GM18519 (cell line): ENCODE measurements at regions not wholly inside any gene's neighbourhood (a gene's known extent, or its start where the extent isn't known, plus 50 kb on each side); places are given as distances from the start of the nearest gene placed in this dataset.

Experiments
- ATAC-seq: cut with Tn5 transposase; IDR thresholded peaks from one replicate; pipeline ENCODE4 v1.9.1; 2021; ENCODE audit warnings: mild to moderate bottlenecking, moderate library complexity; ENCODE audit not compliant: unreplicated experiment, low FRiP score

DNA sequence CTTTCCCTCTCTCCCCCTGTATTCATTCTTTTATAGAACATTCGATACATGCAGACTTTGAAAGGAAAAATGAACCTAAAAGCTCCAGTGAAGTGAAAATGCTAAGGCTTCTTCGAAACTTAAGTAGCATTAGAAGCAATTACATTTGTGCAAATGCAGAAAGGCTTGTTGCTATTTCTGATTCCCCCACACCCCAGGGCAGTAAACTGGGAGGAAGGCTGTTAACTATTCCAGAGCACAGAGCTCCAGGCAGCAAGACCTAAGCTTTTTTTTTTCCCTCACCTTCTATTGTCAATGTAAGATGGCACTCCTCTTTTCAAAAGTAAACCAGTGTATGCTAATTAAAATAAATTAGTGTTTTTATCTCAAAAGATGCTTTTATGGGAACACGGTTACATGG is 448.9 kb upstream of the TBX3 start:
- no peak for ATAC-seq

DNA sequence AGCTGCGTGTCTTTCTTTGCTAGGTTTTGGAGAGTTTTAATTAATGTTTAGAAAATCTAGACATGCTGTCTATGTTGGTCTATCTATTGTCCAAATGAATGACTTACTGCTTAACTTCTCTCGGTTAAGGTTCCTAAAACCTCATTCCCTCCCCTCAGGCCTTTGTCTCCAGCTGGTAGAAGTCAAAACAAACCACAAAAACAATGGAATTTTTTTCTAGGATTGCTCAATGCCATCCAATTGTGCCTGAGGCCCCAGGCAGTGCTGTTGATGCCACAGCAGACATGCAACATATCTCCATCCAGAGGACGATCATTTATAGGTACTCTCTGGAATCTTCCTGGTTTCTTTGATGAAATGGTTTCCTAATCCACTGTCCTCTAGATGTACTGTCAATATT is 448.2 kb upstream of the TBX3 start:
- ATAC-seq: no peak

- ATAC-seq: no peak
These were observed 445.8 kb upstream of the TBX3 start for GRCh38 chr12:115129727-115130126.

DNA sequence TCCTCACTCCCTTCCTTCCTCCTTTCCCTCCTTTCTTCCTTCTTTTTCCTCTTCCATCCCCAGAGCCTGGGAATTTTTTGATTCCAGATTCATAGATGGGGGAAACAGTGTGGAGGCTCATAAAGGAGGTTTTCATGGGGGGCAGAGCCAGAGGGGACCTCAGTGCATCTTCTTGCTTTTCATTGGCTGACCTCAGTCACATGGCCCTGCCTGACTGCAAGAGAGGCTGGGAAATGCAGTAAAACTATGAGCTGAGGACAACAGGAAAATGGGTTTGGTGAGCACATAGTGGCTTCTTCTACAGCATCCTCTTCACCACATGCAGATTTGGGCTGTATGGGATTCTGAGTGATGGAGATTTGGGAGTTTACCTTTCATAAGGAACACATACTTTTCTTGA is 437.1 kb upstream of the TBX3 start:
- no peak for ATAC-seq

- ATAC-seq: no peak
These were observed 434.3 kb upstream of the TBX3 start for GRCh38 chr12:115118177-115118724.

GRCh38 chr12:115114140-115114539 is 430.2 kb upstream of the TBX3 start:
- no peak for ATAC-seq

DNA sequence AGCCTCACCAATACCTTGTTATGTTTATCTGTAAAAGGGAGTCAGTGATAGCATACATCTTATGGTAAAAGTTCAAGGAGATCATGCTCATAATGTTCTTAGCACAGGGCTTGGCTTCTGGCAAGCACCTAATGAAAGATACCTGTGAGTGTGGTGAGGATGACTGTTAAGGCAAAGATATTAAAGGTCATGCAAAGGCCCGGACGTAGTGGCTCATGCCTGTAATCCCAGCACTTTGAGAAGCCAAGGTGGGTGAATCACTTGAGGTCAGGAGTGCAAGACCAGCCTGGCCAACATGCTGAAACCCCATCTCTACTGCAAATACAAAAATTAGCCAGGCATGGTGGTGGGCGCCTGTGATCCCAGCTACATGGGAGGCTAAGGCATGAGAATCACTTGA is 425.9 kb upstream of the TBX3 start:
- ATAC-seq: no peak

GRCh38 chr12:115108129-115109100 is 424.4 kb upstream of the TBX3 start:
- ATAC-seq: no peak

DNA sequence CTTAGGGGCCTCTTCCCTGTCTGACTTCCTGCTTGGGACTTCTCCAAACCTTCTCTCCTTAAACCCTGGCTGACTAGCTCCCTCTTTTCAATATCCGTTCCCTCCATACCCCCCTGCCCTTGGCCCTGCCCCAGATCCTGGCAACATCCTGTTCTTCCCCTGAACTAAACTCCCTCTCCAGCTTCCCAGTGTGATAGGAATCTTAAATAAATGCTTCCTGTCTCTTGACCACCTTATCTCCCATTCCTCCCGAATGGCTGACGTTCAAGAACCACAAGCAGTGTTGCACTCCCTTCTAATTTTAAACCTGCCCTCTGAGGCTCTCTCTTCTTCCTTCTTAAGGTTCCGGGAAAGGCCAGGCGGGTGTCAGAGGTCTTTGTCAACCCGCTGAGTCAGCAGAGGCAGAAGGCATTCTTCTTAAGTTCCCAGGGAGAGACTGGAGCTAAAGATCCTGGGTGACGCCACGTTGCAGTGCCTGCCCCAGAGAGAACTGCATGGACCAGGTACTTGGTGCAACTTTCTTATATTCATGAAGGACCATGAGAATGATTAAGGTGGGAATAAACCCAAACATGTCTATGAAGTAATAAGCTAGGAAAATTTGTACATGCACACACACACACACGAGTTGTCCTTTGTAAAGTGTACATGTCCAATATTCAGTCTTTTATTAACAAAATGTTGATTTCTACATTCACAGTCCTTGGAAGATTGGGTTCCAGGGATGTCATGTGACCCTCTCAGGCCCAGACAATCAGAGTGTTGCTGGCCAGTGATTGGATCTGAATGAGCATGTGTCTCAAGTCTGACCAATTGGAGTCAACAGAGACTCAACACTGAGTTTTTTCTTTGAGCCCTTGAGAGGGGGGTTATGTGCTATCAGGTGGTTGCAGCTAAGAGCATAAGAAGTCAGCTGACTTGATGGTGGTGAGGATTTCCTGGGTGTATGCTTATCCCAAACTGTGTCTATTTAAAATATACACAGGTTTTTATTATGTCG is 420.2 kb upstream of the TBX3 start:
- ATAC-seq: no peak

DNA sequence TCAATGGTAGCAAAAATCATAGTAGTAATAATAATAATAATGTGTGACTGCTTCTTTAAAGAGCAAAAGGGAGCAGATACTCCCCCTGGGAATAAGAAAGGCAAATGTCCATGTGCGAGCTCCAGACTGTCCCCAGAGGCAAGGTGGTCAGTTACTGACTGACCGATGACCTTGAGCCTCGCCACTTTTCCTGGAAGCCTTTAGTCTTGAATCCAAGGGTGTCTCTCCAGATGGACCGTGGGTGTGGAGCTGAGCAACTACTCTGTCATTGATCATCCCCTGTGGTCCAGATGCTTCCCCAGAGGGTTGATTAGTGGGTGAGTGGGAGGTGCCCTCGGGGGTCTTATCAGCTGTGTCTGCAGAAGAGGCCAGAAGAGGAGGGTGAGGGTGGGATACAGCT is 418.5 kb upstream of the TBX3 start:
- no peak for ATAC-seq

DNA sequence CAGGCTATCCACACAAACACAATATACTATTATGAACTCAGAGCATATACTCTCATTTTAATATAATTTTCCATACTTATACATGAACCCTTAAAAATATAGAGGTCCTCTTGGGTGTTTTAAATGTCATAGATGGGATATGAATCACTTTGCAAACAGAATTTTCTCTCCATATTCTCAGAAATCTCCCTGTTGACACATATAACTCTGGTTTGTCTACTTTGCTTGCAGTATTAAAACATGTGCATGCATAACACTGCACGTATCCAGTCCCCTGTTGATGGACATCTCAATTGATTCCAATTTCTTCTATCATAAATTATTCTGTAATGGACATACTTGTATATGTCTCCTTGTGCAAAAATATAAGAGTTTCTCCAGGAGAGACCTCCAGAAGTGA is 417.5 kb upstream of the TBX3 start:
- ATAC-seq: no peak

GRCh38 chr12:115097416-115097815 is 413.4 kb upstream of the TBX3 start:
- no peak for ATAC-seq

- ATAC-seq: no peak
These were observed 412.8 kb upstream of the TBX3 start for GRCh38 chr12:115096588-115097397.

DNA sequence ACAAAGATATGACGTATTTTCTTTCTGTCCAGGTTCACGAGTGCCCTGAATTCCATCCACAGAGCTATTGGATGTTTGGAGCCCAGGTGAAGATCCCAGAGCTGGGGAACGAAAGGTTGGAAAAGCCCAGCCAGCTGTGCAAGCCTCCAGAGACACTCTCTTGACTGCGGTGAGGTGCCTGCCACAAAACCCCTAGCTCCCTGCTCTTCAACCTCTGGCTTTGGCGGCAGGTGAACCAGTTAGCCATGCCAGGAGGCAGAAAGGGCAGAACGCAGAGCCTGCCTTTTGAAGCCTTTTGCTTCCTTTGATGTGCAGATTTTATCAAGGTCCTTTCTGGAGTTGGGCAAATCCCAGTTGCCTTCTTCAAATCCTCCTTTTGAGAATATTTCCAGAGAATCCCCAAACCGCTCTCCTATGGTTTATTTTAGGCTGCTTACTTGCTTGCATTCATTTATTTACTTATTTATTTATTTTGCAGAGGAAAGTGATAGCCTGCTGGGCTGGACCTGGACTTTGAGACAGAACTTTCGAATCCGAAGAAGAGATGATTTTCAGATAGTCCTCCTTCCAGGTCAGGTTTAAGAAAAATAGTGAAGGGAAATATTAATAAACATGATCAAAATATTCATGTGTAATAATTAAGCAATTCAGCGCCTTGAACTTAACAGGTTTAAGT is 411.2 kb upstream of the TBX3 start:
- ATAC-seq: no peak

DNA sequence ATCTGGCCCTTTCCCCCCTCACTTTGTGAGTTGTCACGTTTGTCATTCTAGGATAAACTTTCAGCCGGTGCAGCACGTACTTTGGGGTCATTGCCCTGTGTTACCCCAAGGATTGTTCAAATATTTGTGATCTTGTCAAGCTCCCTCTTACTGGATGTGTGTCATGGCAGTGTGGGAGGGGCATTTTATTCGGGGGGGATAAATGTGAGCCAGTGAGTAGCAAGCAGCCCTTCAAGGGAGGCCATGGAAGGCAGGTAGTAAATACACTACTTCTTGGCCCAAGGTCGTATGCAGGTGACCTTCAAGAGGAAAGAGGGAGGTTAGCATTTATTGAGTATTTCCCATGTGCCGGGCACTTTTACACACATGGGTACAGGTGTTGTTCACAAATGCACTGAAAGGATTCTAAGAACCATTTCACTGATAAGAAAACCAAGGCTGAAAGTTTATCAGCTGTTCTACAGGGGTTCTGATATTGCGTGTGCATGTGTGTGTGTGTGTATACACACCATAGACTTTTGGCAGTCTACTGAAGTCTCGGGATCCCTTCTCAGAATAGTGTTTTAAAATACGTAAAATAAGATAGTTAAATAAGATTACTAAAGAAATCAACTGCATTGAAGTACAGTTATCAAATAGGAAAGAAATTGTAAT is 410.3 kb upstream of the TBX3 start:
- ATAC-seq: no peak

DNA sequence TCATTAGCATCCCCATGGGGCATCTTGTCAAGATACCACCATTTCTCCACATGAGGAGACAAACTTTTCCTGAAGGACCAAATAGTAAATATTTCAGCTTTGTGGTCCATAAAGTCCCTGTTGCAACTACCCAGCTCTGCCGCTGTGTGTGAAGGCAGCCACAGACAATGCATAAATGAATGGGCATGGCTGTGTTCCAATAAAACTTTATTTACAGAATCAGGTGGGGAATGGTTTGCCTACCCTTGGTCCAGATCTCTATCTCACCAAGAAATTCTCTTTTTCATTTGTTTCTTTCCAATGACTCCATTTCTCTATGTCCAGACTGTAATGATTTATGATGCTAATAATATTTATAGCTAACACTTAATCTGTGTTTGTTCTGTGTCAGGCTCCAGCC is 409.3 kb upstream of the TBX3 start:
- ATAC-seq: no peak

- ATAC-seq: no peak
These were observed 406.8 kb upstream of the TBX3 start for GRCh38 chr12:115090783-115091182.

- ATAC-seq: no peak
These were observed 405.2 kb upstream of the TBX3 start for GRCh38 chr12:115088995-115089841.
